Liver (tissue), 7 donors: ENCODE measurements at regions not wholly inside any gene's neighbourhood (a gene's known extent, or its start where the extent isn't known, plus 50 kb on each side); places are given as distances from the start of the nearest gene placed in this dataset.
A peak's percentile ranks its signal among the peaks of the same experiment; 100 is the strongest.

ENCODE experiments used
- DNase-seq: peaks from one replicate; pipeline ENCODE4 v3.0.0-alpha.2; 2017; ENCODE audit warnings: low spot score
- H3K27ac ChIP-seq, 2 donors: one replicate each; pipeline ENCODE4 v1.7.0; 2013; ENCODE audit warnings: inconsistent platforms in 2 of 2, low read length in 2 of 2, control low read depth in 1 of 2, low read depth in 1 of 2, mild to moderate bottlenecking in 1 of 2
- H3K27me3 ChIP-seq, 4 donors: one replicate each; pipeline versions ENCODE4 v1.6.1 to v1.7.0; 2013; ENCODE audit warnings: low read length in 3 of 4, inconsistent platforms in 1 of 4, mild to moderate bottlenecking in 1 of 4, moderate library complexity in 1 of 4; ENCODE audit not compliant: control insufficient read depth in 4 of 4, insufficient read depth in 4 of 4
- H3K36me3 ChIP-seq, 4 donors: one replicate each; pipeline versions ENCODE4 v1.6.1 to v1.7.0; 2013; ENCODE audit warnings: low read length in 3 of 4, mild to moderate bottlenecking in 3 of 4, low read depth in 1 of 4, moderate library complexity in 1 of 4; ENCODE audit not compliant: control insufficient read depth in 4 of 4, insufficient read depth in 3 of 4
- H3K4me1 ChIP-seq, 4 donors: one replicate each; pipeline versions ENCODE4 v1.6.1 to v1.7.0; 2013; ENCODE audit warnings: low read length in 3 of 4, mild to moderate bottlenecking in 3 of 4, moderate library complexity in 1 of 4; ENCODE audit not compliant: control insufficient read depth in 4 of 4, insufficient read depth in 4 of 4
- H3K4me3 ChIP-seq, 3 donors: one replicate each; pipeline versions ENCODE4 v1.6.1 to v1.7.0; 2013; ENCODE audit warnings: low read length in 3 of 3, control low read depth in 1 of 3, low read depth in 1 of 3, mild to moderate bottlenecking in 1 of 3
- H3K9ac ChIP-seq, 2 donors: one replicate each; pipeline ENCODE4 v1.7.0; 2013; ENCODE audit warnings: low read length in 2 of 2, mild to moderate bottlenecking in 2 of 2, moderate library complexity in 2 of 2, control low read depth in 1 of 2, low read depth in 1 of 2
- H3K9me3 ChIP-seq, 4 donors: one replicate each; pipeline versions ENCODE4 v1.6.1 to v1.7.0; 2013; ENCODE audit warnings: low read length in 3 of 4; ENCODE audit not compliant: control insufficient read depth in 4 of 4
- ATF3 ChIP-seq: IDR thresholded peaks from 2 replicates; pipeline ENCODE4 v1.6.1; 2016; ENCODE audit warnings: antibody characterized with exemption
- EGR1 ChIP-seq, 2 donors: IDR thresholded peaks; 2 replicates each; pipeline ENCODE4 v1.6.1; 2016 to 2018; ENCODE audit warnings: antibody characterized with exemption in 2 of 2, low read depth in 2 of 2
- FOXA1 ChIP-seq: IDR thresholded peaks from 2 replicates; pipeline ENCODE4 v1.6.1; 2016; ENCODE audit warnings: antibody characterized with exemption
- GABPA ChIP-seq, 2 donors: IDR thresholded peaks in 1 of 2; conservative IDR thresholded peaks in 1 of 2; 2 replicates each; pipeline ENCODE4 v1.6.1; 2016; ENCODE audit warnings: antibody characterized with exemption in 2 of 2, mild to moderate bottlenecking in 1 of 2, moderate library complexity in 1 of 2
- HNF4A ChIP-seq, 2 donors: conservative IDR thresholded peaks; 2 replicates each; pipeline ENCODE4 v1.6.1; 2016; ENCODE audit warnings: antibody characterized with exemption in 2 of 2, mild to moderate bottlenecking in 2 of 2
- JUND ChIP-seq, 2 donors: IDR thresholded peaks; 2 replicates each; pipeline ENCODE4 v1.6.1; 2016; ENCODE audit warnings: antibody characterized with exemption in 2 of 2
- NR2F2 ChIP-seq: IDR thresholded peaks from 2 replicates; pipeline ENCODE4 v1.6.1; 2016; ENCODE audit warnings: antibody characterized with exemption
- RAD21 ChIP-seq, 2 donors: IDR thresholded peaks; 2 replicates each; pipeline ENCODE4 v1.6.1; 2016; ENCODE audit warnings: antibody characterized with exemption in 2 of 2, mild to moderate bottlenecking in 2 of 2
- RXRA ChIP-seq, 2 donors: IDR thresholded peaks; 2 replicates each; pipeline ENCODE4 v1.6.1; 2017 to 2018; ENCODE audit warnings: antibody characterized with exemption in 2 of 2, mild to moderate bottlenecking in 1 of 2
- TAF1 ChIP-seq: conservative IDR thresholded peaks from 2 replicates; pipeline ENCODE4 v1.6.1; 2016; ENCODE audit warnings: antibody characterized with exemption, mild to moderate bottlenecking
- WGBS: extraction: QIAGEN DNeasy Blood & Tissue Kit; methylation state at CpG from one replicate; pipeline ENCODE4 v1.1.7; 2013; 5-methylcytosine and 5-hydroxymethylcytosine counted together
- TF ChIP-seq, protein P1 (sequence below): IDR thresholded peaks from 2 replicates; pipeline ENCODE4 v1.6.1; 2016; ENCODE audit warnings: antibody characterized with exemption
- donor health status: healthy.
- donor health status: healthy.
- donor health status: healthy.
- donor health status: healthy.

DNA sequence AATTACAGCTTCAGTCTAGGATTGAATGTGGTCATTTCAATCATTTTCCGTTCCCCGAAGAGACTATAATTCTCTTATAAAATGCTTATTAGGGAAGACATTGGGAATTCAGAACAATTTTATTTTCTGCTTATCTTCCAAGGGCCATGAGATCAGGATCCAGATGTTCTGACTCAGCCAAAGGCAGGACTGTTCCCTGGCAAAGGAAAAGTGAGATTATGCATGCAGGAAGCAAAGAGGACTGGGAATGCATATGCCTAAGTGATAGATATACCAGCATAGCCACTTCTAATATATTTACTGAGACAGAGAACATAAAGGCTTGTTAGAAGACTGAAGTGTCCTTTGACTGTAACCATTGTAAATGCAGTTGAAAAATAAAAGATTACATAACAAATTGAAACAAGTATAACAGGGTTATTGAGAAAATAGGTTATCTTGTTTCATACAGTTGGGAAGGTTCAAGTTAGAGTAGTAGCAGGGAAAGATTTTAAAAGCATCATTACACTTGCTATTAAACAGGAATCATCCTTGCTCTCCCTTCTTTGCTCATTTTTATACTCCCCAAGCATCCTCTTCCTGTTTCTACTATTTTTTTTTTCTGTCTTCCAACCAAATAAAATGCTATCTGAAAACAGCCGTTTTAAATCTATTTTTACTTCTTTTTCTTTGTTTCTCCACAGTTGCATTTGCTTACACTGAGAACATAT, 439.6 kb upstream of the ADAMTS5 start:
- H3K4me1 ChIP-seq, result no peaks in the 10 kb centered on the region
- no peak overlapping the region for H3K4me3 ChIP-seq
- H3K27me3 ChIP-seq, result no peaks in the 10 kb centered on the region
- no peaks in the 10 kb centered on the region for H3K9me3 ChIP-seq
- WGBS, result 53% methylated on average over 3 of the region's 3 CpGs
- H3K27ac ChIP-seq, result no peak overlapping the region
- H3K36me3 ChIP-seq, result no peaks in the 10 kb centered on the region
- no peak overlapping the region for H3K9ac ChIP-seq
- DNase-seq, result no peak
- TF ChIP-seq EGR1 (IDR thresholded peaks at IDR 0.05; ENCODE audit: low read depth in 2 of 2), result no peak
- peak; percentile 91 for TF ChIP-seq NR2F2

- no peak overlapping the region for H3K4me3 ChIP-seq
- H3K4me1 ChIP-seq, result no peaks in the 10 kb centered on the region
- DNase-seq, result no peak
- no peaks in the 10 kb centered on the region for H3K9me3 ChIP-seq
- TF ChIP-seq EGR1 (IDR thresholded peaks at IDR 0.05; ENCODE audit: low read depth in 2 of 2) (no peak), ATF3 (no peak), TAF1 (no peak), RAD21 (IDR thresholded peaks at IDR 0.05) (no peak), GABPA (IDR thresholded peaks at IDR 0.05 in 1 of 2, conservative IDR thresholded peaks at IDR 0.05 in 1 of 2) (no peak)
- TF ChIP-seq, protein P1, sequence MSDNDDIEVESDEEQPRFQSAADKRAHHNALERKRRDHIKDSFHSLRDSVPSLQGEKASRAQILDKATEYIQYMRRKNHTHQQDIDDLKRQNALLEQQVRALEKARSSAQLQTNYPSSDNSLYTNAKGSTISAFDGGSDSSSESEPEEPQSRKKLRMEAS, result no peak
- H3K27me3 ChIP-seq, result no peaks in the 10 kb centered on the region
- H3K36me3 ChIP-seq, result no peaks in the 10 kb centered on the region
- H3K27ac ChIP-seq, result no peak overlapping the region
- 93% methylated on average over 3 of the region's 3 CpGs for WGBS
- H3K9ac ChIP-seq, result no peak overlapping the region
Observed at GRCh38 chr21:27403011-27403410, 436.1 kb upstream of the ADAMTS5 start.

DNA sequence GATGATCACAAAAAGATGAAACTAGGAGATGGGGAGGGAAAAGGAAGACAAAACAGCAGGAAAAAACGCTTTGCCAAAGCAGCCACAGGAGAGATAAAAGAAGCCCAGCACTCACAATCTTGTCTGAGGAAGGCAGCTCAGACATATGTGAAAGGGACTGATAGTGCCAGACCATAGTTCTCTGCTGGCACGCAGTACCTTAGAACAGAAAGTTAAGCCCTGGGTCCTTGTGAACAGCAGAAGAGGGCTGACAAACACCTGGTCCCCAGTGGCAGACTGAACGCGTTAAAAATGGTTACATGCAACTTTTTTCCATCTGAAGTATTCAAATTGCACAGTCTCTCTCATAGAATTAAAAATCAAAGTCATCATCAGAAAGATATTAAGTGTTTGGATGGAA, 433.2 kb upstream of the ADAMTS5 start:
- Histone ChIP-seq H3K36me3 (no peaks in the 10 kb centered on the region), H3K27me3 (peaks cover 0 to under 1% (median 0%) of the 10 kb centered on the region in 4 donors), H3K9me3 (no peaks in the 10 kb centered on the region), H3K27ac (no peak overlapping the region), H3K4me3 (no peak overlapping the region), H3K4me1 (no peaks in the 10 kb centered on the region), H3K9ac (no peak overlapping the region)
- TF ChIP-seq JUND (IDR thresholded peaks at IDR 0.05) (no peak), RXRA (IDR thresholded peaks at IDR 0.05) (no peak), EGR1 (IDR thresholded peaks at IDR 0.05; ENCODE audit: low read depth in 2 of 2) (no peak), FOXA1 (no peak)
- 61% methylated on average over 4 of the region's 4 CpGs for WGBS
- DNase-seq, result no peak

DNA sequence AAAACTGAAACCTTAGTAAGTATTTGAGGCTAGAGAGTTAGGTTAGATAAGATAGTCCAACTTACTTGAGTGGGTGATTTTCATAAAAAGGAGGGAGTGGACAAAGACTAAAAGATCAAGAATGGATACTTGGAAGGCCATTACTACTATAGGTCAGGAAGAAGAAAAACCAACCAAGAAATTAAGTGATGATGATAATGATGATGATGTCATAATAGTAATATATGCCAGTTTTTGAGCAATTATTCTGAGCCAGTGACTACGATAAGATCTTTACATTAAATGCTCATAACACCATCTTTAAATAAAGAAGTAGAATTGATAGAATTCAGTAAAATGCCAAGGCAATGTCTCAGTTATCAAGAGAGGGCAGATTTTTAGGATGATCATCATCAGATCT, 430.7 kb upstream of the ADAMTS5 start:
- H3K9me3 ChIP-seq, result no peaks in the 10 kb centered on the region

More for the DNA sequence above, 430.7 kb upstream of the ADAMTS5 start:
- no peak for DNase-seq
- Histone ChIP-seq H3K9ac (no peak overlapping the region), H3K27me3 (peaks cover 0 to 3% (median 0%) of the 10 kb centered on the region in 4 donors), H3K4me1 (no peaks in the 10 kb centered on the region), H3K36me3 (no peaks in the 10 kb centered on the region), H3K4me3 (no peak overlapping the region), H3K27ac (no peak overlapping the region)
- 83% methylated on average over 1 of the region's 1 CpG for WGBS
- TF ChIP-seq NR2F2, result no peak
- no peak for TF ChIP-seq HNF4A (conservative IDR thresholded peaks at IDR 0.05)
- no peak for TF ChIP-seq FOXA1
